Cardiac muscle cell (in vitro differentiated cells and primary cell): ENCODE measurements at regions not wholly inside any gene's neighbourhood (a gene's known extent, or its start where the extent isn't known, plus 50 kb on each side); places are given as distances from the start of the nearest gene placed in this dataset.

Experiments
- DNase-seq, 2 donors: peaks; one replicate each; pipeline versions ENCODE4 v3.0.0 to v3.0.0-alpha.2; 2010 to 2017; ENCODE audit warnings: low read depth in 1 of 2, low spot score in 1 of 2
- H3K27ac ChIP-seq: fragments of 200-600 bp; sonication (generic); 2 replicates; pipeline ENCODE4 v1.5.1; 2016
- H3K27me3 ChIP-seq: fragments of 200-600 bp; sonication (generic); 2 replicates; pipeline ENCODE4 v1.6.0; 2016; ENCODE audit warnings: control low read depth
- H3K36me3 ChIP-seq: fragments of 200-600 bp; sonication (generic); 2 replicates; pipeline ENCODE4 v1.5.1; 2016; ENCODE audit warnings: control low read depth
- H3K4me1 ChIP-seq: fragments of 200-600 bp; sonication (generic); 2 replicates; pipeline ENCODE4 v1.8.1; 2017; ENCODE audit warnings: low read depth, mild to moderate bottlenecking, mixed run types
- H3K4me3 ChIP-seq: fragments of 200-600 bp; sonication (generic); 2 replicates; pipeline ENCODE4 v1.5.1; 2016; ENCODE audit warnings: mild to moderate bottlenecking
- H3K9me3 ChIP-seq: fragments of 200-600 bp; sonication (generic); 2 replicates; pipeline ENCODE4 v1.5.1; 2017; ENCODE audit warnings: low read depth, mild to moderate bottlenecking, control low read depth
- CTCF ChIP-seq: IDR thresholded peaks from 2 replicates; pipeline ENCODE4 v1.5.1; 2012; ENCODE audit warnings: low read depth, mild to moderate bottlenecking, low read length

DNA sequence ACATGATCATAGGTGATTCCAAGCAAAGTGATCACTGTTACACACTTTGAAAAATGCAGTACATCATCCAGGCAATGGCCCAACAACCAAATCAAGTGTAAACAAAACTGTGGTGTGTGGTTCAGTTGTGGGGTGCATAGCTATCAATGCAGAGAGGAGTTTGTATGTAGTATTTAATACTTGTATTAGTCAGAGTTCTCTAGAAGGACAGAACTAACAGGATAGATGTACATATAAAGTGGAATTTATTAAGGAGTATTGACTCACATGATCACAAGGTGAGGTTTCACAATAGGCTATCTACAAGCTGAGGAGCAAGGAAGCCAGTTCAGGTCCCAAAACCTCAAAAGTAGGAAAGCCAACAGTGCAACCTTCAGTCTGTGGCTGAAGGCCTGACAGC lies 249.3 kb upstream of the HTR2A start:
- Histone ChIP-seq H3K27me3 (no peaks in the 10 kb centered on the region), H3K4me1 (peaks cover 6% of the 10 kb centered on the region), H3K9me3 (no peaks in the 10 kb centered on the region), H3K27ac (no peak overlapping the region), H3K4me3 (no peak overlapping the region), H3K36me3 (no peaks in the 10 kb centered on the region)
- TF ChIP-seq CTCF: no peak
- peak in 1 of 2 donors; percentile 8 for DNase-seq

DNA sequence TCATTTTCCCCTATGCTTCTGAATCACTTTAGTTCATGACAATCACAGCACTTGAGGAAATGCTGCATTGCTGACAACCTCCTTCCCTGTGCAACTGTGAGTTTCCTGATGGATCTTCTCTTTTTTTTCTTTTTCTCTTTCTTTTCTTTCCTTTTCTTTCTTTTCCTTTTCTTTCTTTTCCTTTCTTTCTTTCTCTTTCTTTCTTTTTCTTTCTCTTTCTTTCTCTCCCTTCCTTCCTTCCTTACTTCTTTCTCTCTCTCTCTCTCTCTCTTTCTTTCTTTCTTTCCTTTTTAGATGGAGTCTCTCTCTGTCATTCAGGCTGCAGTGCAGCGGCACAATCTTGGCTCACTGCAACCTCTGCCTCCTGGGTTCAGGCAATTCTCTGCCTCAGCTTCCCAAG lies 247.9 kb upstream of the HTR2A start:
- Histone ChIP-seq H3K36me3 (no peaks in the 10 kb centered on the region), H3K4me1 (peaks cover 6% of the 10 kb centered on the region), H3K4me3 (no peak overlapping the region), H3K27ac (no peak overlapping the region), H3K9me3 (no peaks in the 10 kb centered on the region), H3K27me3 (no peaks in the 10 kb centered on the region)
- no peak for TF ChIP-seq CTCF
- no peak for DNase-seq

DNA sequence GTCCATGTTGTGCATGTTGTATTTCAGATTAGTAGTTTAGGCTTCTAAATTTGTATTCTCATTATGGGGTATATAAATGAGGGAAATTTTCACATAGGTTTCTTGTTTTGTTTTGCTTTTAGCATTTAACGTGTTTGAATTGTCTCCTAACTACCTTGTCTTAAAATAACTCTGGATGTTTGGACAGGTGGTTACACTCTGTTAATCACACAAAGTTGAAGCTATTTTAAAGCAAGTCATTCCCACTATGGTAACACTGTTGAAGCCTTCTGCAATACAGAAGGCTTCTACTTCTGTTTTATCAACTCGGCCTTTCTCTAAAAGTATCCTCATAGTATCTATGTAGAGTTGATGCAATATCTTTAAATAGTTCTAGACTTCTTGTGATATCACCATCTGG lies 245.3 kb upstream of the HTR2A start:
- H3K27me3 ChIP-seq: no peaks in the 10 kb centered on the region
- no peak for TF ChIP-seq CTCF
- H3K36me3 ChIP-seq: no peaks in the 10 kb centered on the region
- H3K4me1 ChIP-seq: peaks cover 6% of the 10 kb centered on the region
- H3K9me3 ChIP-seq: no peaks in the 10 kb centered on the region
- H3K4me3 ChIP-seq: no peak overlapping the region
- no peak overlapping the region for H3K27ac ChIP-seq
- no peak for DNase-seq

- Histone ChIP-seq H3K27ac (no peak overlapping the region), H3K4me3 (no peak overlapping the region), H3K4me1 (peaks cover 6% of the 10 kb centered on the region), H3K27me3 (no peaks in the 10 kb centered on the region), H3K36me3 (no peaks in the 10 kb centered on the region), H3K9me3 (no peaks in the 10 kb centered on the region)
- no peak for TF ChIP-seq CTCF
- no peak for DNase-seq
Observed at GRCh38 chr13:47139519-47139918, 242.7 kb upstream of the HTR2A start.

DNA sequence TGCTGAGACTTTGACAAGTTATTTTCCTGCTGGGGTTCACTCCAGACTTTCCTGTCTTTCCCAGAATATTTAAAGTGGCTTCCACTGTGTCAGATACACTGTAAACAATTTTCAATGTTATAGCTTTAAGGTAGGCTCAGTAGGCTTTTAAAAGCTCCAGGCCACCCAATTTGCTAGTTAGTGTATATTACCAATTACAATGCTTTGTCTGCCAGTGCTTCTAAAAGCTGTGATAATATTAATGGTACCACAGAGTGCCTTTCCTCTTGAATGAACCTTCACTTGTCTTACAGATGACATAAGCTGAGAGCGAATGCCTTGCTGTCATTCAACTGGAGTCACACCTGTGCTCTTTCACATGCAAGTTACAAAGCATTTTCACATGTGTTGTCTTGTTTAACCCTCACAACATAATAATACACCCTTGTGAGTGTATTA lies 239.7 kb upstream of the HTR2A start:
- H3K4me1 ChIP-seq: no peaks in the 10 kb centered on the region
- H3K27me3 ChIP-seq: no peaks in the 10 kb centered on the region
- no peak for TF ChIP-seq CTCF
- H3K9me3 ChIP-seq: no peaks in the 10 kb centered on the region
- H3K27ac ChIP-seq: no peak overlapping the region
- DNase-seq: no peak
- H3K36me3 ChIP-seq: no peaks in the 10 kb centered on the region
- H3K4me3 ChIP-seq: no peak overlapping the region
